ENCODE measurements at regions not wholly inside any gene's neighbourhood (a gene's known extent, or its start where the extent isn't known, plus 50 kb on each side); places are given as distances from the start of the nearest gene placed in this dataset.

- H3K4me3 ChIP-seq = no peak overlapping the region
- H3K27ac ChIP-seq (ENCODE audit: extremely low read depth, low read depth, low read length) = no peak overlapping the region
- no peak; the same call in 2 of the 3 replicates for ATAC-seq
- ChIA-PET POLR2A (interaction anchor here (0.5 kb wide), 1 partner anchor 32 kb away, joined by 4 read pairs; no protein-coding TSS in a partner anchor), CTCF (ENCODE audit: low intra/inter-chr PET ratio) (no interaction called here)
- no peak for DNase-seq (ENCODE audit: extremely low read depth in 1 of 4, low spot score in 3 of 4)
- H3K9me3 ChIP-seq (replicated peaks; ENCODE audit: control insufficient read depth, insufficient read depth, low read depth, low read length) = no peaks in the 10 kb centered on the region
- no TSS peak for BruUV-seq (replicated peaks)
- TF ChIP-seq EWSR1 (IDR thresholded peaks at IDR 0.05; ENCODE audit: borderline replicate concordance, low read depth, partially characterized antibody) (no peak), TCF7 (IDR thresholded peaks at IDR 0.05; ENCODE audit: borderline replicate concordance) (no peak), ZNF655 (CRISPR knock-in tag; IDR thresholded peaks at IDR 0.05) (no peak), ZNF717 (CRISPR knock-in tag; IDR thresholded peaks at IDR 0.05) (no peak), ARID1B (IDR thresholded peaks at IDR 0.05) (no peak), ZNF583 (CRISPR knock-in tag; IDR thresholded peaks at IDR 0.05) (no peak), ZNF224 (CRISPR knock-in tag; IDR thresholded peaks at IDR 0.05) (no peak)
- no peaks in the 10 kb centered on the region for H3K36me3 ChIP-seq (ENCODE audit: control insufficient read depth, insufficient read depth, low read length)
- no peaks in the 10 kb centered on the region; a peak in 1 of 5 replicates for H3K27me3 ChIP-seq (ENCODE audit: control insufficient read depth in 2 of 2, insufficient read depth in 2 of 2, low read length in 2 of 2)
- no peak overlapping the region for H2AFZ ChIP-seq (ENCODE audit: low read depth, low read length)
- intact Hi-C loops (cut with micrococcal nuclease) = no loop called here
- WGBS (ENCODE audit: insufficient coverage, low coverage, missing lambda C conversion rate) = 0% methylated on average over 4 of the region's 4 CpGs
- H3K9me1 ChIP-seq (ENCODE audit: control insufficient read depth, insufficient read depth, low read length) = no peaks in the 10 kb centered on the region
- H3K4me1 ChIP-seq (replicated peaks in 1 of 2; ENCODE audit: control insufficient read depth in 2 of 2, insufficient read depth in 2 of 2, low read length in 2 of 2) = no peaks in the 10 kb centered on the region; a peak in 1 of 5 replicates
- no peak for FAIRE-seq
- no peak overlapping the region for H3K4me2 ChIP-seq (ENCODE audit: insufficient read depth, low read length)
- no peak overlapping the region for H3K9ac ChIP-seq (ENCODE audit: insufficient read depth in 1 of 2, low read depth in 2 of 2, low read length in 2 of 2)
- in situ Hi-C loops (cut with MboI) = no loop called here
- no peaks in the 10 kb centered on the region for H3K79me2 ChIP-seq (ENCODE audit: control insufficient read depth, insufficient read depth, low read length)
- H4K20me1 ChIP-seq (replicated peaks; ENCODE audit: control insufficient read depth, insufficient read depth, low read length) = 0 out of 2 replicates have a peak, but pooled peaks cover 2% of the 10 kb centered on the region
Measured at GRCh38 chr6:104638841-104639290, 220.9 kb downstream of the HACE1 start.
